Hippocampal formation (tissue), 2 donors: ENCODE measurements at regions not wholly inside any gene's neighbourhood (a gene's known extent, or its start where the extent isn't known, plus 50 kb on each side); places are given as distances from the start of the nearest gene placed in this dataset.
"Not testable (repeated sequence)": the region's sequence is repeated elsewhere in the genome, so short reads cannot be mapped to it uniquely, and the experiment has no call there.

Source experiments
- DNase-seq, 2 donors: peaks; one replicate each; lab custom pipeline; 2025; lab: John Stamatoyannopoulos, UW

- no peak for DNase-seq
Measured at GRCh38 chr11:80955588-80955987, 1514.8 kb upstream of the TENM4 start.

GRCh38 chr11:80948781-80949180 lies 1508.0 kb upstream of the TENM4 start:
- no peak for DNase-seq

GRCh38 chr11:80944758-80945157 lies 1503.9 kb upstream of the TENM4 start:
- DNase-seq: no peak

GRCh38 chr11:80943226-80943625 lies 1502.4 kb upstream of the TENM4 start:
- DNase-seq: no peak

GRCh38 chr11:80937842-80938241 lies 1497.0 kb upstream of the TENM4 start:
- DNase-seq: no peak

- DNase-seq: no peak
Measured at GRCh38 chr11:80930038-80930437, 1489.2 kb upstream of the TENM4 start.

- DNase-seq: no peak
Measured at GRCh38 chr11:80929031-80929805, 1488.4 kb upstream of the TENM4 start.

- no peak for DNase-seq
Measured at GRCh38 chr11:80925321-80925720, 1484.5 kb upstream of the TENM4 start.

- DNase-seq: not testable (repeated sequence)
Measured at GRCh38 chr11:80921310-80921709, 1480.5 kb upstream of the TENM4 start.

GRCh38 chr11:80916173-80916798 lies 1475.5 kb upstream of the TENM4 start:
- no peak for DNase-seq

- DNase-seq: no peak
Measured at GRCh38 chr11:80914311-80914710, 1473.5 kb upstream of the TENM4 start.

GRCh38 chr11:80911666-80912065 lies 1470.8 kb upstream of the TENM4 start:
- no peak for DNase-seq

GRCh38 chr11:80900265-80900664 lies 1459.4 kb upstream of the TENM4 start:
- no peak for DNase-seq

- DNase-seq: peak in 1 of 2 donors; percentile 20
Measured at GRCh38 chr11:80899381-80899780, 1458.6 kb upstream of the TENM4 start.

- no peak for DNase-seq
Measured at GRCh38 chr11:80898910-80899309, 1458.1 kb upstream of the TENM4 start.

GRCh38 chr11:80886684-80887083 lies 1445.9 kb upstream of the TENM4 start:
- DNase-seq: no peak

- DNase-seq: no peak
Measured at GRCh38 chr11:80873310-80873999, 1432.6 kb upstream of the TENM4 start.

- DNase-seq: no peak
Measured at GRCh38 chr11:80872116-80872728, 1431.4 kb upstream of the TENM4 start.

- no peak for DNase-seq
Measured at GRCh38 chr11:80868831-80869230, 1428.0 kb upstream of the TENM4 start.

GRCh38 chr11:80862011-80862410 lies 1421.2 kb upstream of the TENM4 start:
- no peak for DNase-seq

GRCh38 chr11:80861193-80861592 lies 1420.4 kb upstream of the TENM4 start:
- DNase-seq: no peak

- no peak for DNase-seq
Measured at GRCh38 chr11:80860632-80861031, 1419.8 kb upstream of the TENM4 start.

GRCh38 chr11:80856066-80856465 lies 1415.2 kb upstream of the TENM4 start:
- no peak for DNase-seq
